MM.1S (cell line): ENCODE measurements at regions not wholly inside any gene's neighbourhood (a gene's known extent, or its start where the extent isn't known, plus 50 kb on each side); places are given as distances from the start of the nearest gene placed in this dataset.

Experiments
- DNase-seq: peaks from one replicate; pipeline ENCODE4 v3.0.0-alpha.2; 2015
- H2AFZ ChIP-seq: fragments of 300-600 bp; sonication (generic); 2 replicates; pipeline ENCODE4 v1.6.0; 2016; ENCODE audit warnings: antibody characterized with exemption, low read length
- H3F3A ChIP-seq: fragments of 300-600 bp; sonication (generic); 2 replicates; pipeline ENCODE4 v1.6.1; 2016; ENCODE audit warnings: mild to moderate bottlenecking, antibody characterized with exemption, low read length, moderate library complexity, mixed read lengths; ENCODE audit not compliant: insufficient read depth
- H3K27ac ChIP-seq: fragments of 300-600 bp; sonication (generic); 2 replicates; pipeline ENCODE4 v1.5.1; 2016; ENCODE audit warnings: mild to moderate bottlenecking, low read length
- H3K27me3 ChIP-seq: fragments of 300-600 bp; sonication (generic); replicated peaks from 2 replicates; pipeline ENCODE4 v1.6.0; 2016; ENCODE audit warnings: low read length; ENCODE audit not compliant: insufficient read depth
- H3K36me3 ChIP-seq: fragments of 300-600 bp; sonication (generic); replicated peaks from 2 replicates; pipeline ENCODE4 v1.6.1; 2016; ENCODE audit warnings: mild to moderate bottlenecking, low read length, mixed read lengths; ENCODE audit not compliant: insufficient read depth
- H3K4me1 ChIP-seq: fragments of 300-600 bp; sonication (generic); 2 replicates; pipeline ENCODE4 v1.6.1; 2016; ENCODE audit warnings: low read length, mixed read lengths
- H3K4me2 ChIP-seq: fragments of 300-600 bp; sonication (generic); 2 replicates; pipeline ENCODE4 v1.6.0; 2016; ENCODE audit warnings: low read depth, low read length
- H3K4me3 ChIP-seq: fragments of 300-600 bp; sonication (generic); 2 replicates; pipeline ENCODE4 v1.5.1; 2016; ENCODE audit warnings: low read length, mixed read lengths
- H3K79me2 ChIP-seq: fragments of 300-600 bp; sonication (generic); 2 replicates; pipeline ENCODE4 v1.6.1; 2016; ENCODE audit warnings: mixed run types, low read length, mixed read lengths
- H3K9ac ChIP-seq: fragments of 300-600 bp; sonication (generic); 2 replicates; pipeline ENCODE4 v1.6.1; 2016; ENCODE audit warnings: low read length, mixed read lengths
- H3K9me2 ChIP-seq: fragments of 300-600 bp; sonication (generic); replicated peaks from 2 replicates; pipeline ENCODE4 v1.6.1; 2016; ENCODE audit warnings: mild to moderate bottlenecking, low read length, mixed read lengths; ENCODE audit not compliant: insufficient read depth
- H3K9me3 ChIP-seq: fragments of 300-600 bp; sonication (generic); replicated peaks from 2 replicates; pipeline ENCODE4 v1.6.1; 2016; ENCODE audit warnings: mild to moderate bottlenecking, low read length, mixed read lengths; ENCODE audit not compliant: insufficient read depth
- H4K20me1 ChIP-seq: fragments of 300-600 bp; sonication (generic); 2 replicates; pipeline ENCODE4 v1.6.1; 2016; ENCODE audit warnings: mild to moderate bottlenecking, low read length, moderate library complexity, mixed read lengths; ENCODE audit not compliant: insufficient read depth
- EZH2 ChIP-seq: fragments of 300-600 bp; sonication (generic); optimal IDR thresholded peaks from 2 replicates; pipeline ENCODE3; 2017; ENCODE audit warnings: low read depth, mild to moderate bottlenecking, antibody characterized with exemption, low read length, mixed read lengths
- EZH2phosphoT487 ChIP-seq: fragments of 300-600 bp; sonication (generic); IDR thresholded peaks from 2 replicates; pipeline ENCODE4 v1.6.1; 2018; ENCODE audit warnings: antibody characterized with exemption, low read length
- TF ChIP-seq, protein P1 (sequence below): fragments of 300-600 bp; sonication (generic); IDR thresholded peaks from 2 replicates; pipeline ENCODE4 v1.5.1; 2016; ENCODE audit warnings: antibody characterized with exemption, low read length, mixed read lengths

DNA sequence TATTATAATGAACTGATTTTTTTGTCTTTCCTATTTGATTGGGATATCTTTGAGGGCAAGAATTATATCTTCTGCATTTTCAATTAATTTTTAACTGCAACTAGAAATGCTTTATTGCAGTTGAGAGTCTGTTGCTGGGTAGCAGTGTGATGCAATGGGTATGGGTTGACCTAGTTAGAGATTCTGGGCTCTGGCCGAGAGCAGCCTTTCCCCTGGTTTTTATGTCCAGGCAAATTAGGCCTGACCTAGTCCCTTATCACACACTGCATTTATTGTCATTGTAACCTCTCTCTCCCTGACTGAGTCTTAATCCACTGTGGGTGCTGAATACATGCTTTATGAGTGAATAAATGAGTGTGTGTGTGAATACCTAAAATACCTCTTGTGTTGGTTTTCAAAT is 206.4 kb upstream of the PTGFR start:
- Histone ChIP-seq H4K20me1 (no peaks in the 10 kb centered on the region), H3K9me2 (no peaks in the 10 kb centered on the region), H3K27me3 (no peaks in the 10 kb centered on the region), H2AFZ (no peak overlapping the region), H3K9me3 (no peaks in the 10 kb centered on the region), H3F3A (no peaks in the 10 kb centered on the region), H3K9ac (no peak overlapping the region), H3K4me1 (no peaks in the 10 kb centered on the region), H3K4me2 (no peak overlapping the region), H3K79me2 (no peaks in the 10 kb centered on the region), H3K36me3 (no peaks in the 10 kb centered on the region), H3K4me3 (no peak overlapping the region), H3K27ac (no peak overlapping the region)
- TF ChIP-seq EZH2, result no peak
- TF ChIP-seq, protein P1, sequence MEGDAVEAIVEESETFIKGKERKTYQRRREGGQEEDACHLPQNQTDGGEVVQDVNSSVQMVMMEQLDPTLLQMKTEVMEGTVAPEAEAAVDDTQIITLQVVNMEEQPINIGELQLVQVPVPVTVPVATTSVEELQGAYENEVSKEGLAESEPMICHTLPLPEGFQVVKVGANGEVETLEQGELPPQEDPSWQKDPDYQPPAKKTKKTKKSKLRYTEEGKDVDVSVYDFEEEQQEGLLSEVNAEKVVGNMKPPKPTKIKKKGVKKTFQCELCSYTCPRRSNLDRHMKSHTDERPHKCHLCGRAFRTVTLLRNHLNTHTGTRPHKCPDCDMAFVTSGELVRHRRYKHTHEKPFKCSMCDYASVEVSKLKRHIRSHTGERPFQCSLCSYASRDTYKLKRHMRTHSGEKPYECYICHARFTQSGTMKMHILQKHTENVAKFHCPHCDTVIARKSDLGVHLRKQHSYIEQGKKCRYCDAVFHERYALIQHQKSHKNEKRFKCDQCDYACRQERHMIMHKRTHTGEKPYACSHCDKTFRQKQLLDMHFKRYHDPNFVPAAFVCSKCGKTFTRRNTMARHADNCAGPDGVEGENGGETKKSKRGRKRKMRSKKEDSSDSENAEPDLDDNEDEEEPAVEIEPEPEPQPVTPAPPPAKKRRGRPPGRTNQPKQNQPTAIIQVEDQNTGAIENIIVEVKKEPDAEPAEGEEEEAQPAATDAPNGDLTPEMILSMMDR, result no peak
- DNase-seq, result no peak

DNA sequence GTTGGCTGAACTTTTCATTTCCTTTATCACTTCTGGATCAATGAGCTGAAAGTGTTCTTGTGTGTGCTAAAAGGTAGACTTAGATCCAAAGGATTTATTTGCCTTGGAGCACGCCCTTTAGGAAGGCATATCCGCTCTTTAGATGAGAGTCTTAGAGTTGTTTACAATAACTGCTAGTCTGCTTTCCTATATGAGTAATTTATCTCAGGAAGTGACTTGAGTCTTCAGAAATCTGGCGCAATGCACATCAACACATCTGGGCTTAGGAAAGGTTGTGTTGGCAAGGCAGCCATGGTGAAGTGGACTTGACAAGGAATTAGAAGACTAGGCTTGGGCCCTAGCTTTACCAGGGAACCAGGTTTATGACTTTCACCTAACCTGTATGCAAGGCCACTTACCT is 204.1 kb upstream of the PTGFR start:
- no peak overlapping the region for H3K9ac ChIP-seq
- H3K27ac ChIP-seq, result no peak overlapping the region
- H4K20me1 ChIP-seq, result no peaks in the 10 kb centered on the region
- TF ChIP-seq EZH2phosphoT487 (no peak), EZH2 (no peak)
- TF ChIP-seq, protein P1, result no peak
- no peaks in the 10 kb centered on the region for H3K9me2 ChIP-seq
- no peak for DNase-seq
- no peaks in the 10 kb centered on the region for H3K79me2 ChIP-seq
- H3F3A ChIP-seq, result no peaks in the 10 kb centered on the region
- no peaks in the 10 kb centered on the region for H3K4me1 ChIP-seq
- no peaks in the 10 kb centered on the region for H3K9me3 ChIP-seq
- no peaks in the 10 kb centered on the region for H3K27me3 ChIP-seq
- no peak overlapping the region for H3K4me3 ChIP-seq
- no peaks in the 10 kb centered on the region for H3K36me3 ChIP-seq
- no peak overlapping the region for H3K4me2 ChIP-seq
- H2AFZ ChIP-seq, result no peak overlapping the region

DNA sequence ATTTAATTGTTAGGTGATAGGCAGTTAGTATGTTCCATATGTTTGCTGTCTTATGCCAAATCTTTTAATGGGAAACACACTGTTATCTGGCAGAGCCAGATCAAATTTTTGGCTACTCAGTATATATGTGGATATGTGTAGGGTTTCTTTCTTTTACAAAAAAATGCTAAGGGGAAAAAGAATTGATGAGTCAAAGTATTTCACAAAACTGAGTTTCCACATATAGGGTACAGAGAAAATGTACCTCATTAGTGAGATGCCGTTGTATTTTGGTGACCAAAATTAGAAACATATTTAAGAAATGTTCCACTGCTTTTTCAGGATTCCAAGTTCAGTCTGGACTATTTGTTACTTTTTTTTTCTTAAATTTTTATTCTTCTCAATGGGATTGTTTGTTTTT is 201.2 kb upstream of the PTGFR start:
- H3K36me3 ChIP-seq, result no peaks in the 10 kb centered on the region
- no peaks in the 10 kb centered on the region for H4K20me1 ChIP-seq
- H3K9me3 ChIP-seq, result no peaks in the 10 kb centered on the region
- H2AFZ ChIP-seq, result no peak overlapping the region
- H3K27me3 ChIP-seq, result no peaks in the 10 kb centered on the region
- H3K9me2 ChIP-seq, result no peaks in the 10 kb centered on the region
- H3K9ac ChIP-seq, result no peak overlapping the region
- no peak overlapping the region for H3K4me2 ChIP-seq
- no peak overlapping the region for H3K27ac ChIP-seq
- DNase-seq, result no peak
- H3K79me2 ChIP-seq, result no peaks in the 10 kb centered on the region
- no peaks in the 10 kb centered on the region for H3K4me1 ChIP-seq
- TF ChIP-seq EZH2phosphoT487 (no peak), EZH2 (no peak)
- TF ChIP-seq, protein P1, result no peak
- H3F3A ChIP-seq, result no peaks in the 10 kb centered on the region
- no peak overlapping the region for H3K4me3 ChIP-seq

DNA sequence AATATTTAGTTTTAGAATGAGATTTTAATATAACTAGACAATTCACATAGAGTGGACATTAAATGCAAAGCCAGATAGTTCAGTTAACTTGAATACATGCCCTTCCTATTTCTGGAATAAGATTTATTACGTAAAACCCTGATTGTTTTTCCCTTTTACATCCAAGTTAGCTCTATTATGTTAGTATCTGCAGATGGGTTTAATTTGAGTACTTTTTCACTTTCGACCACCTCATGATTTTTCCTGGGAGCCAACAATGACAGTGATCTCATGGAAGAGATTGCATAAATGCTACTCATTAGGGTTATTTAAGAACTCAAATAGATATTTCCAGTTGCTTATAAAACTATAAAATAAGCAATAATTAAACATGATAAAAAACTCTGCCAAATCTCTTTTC is 199.4 kb upstream of the PTGFR start:
- no peaks in the 10 kb centered on the region for H4K20me1 ChIP-seq
- TF ChIP-seq EZH2phosphoT487, result no peak
- TF ChIP-seq, protein P1, result no peak
- TF ChIP-seq EZH2, result no peak
- no peak overlapping the region for H2AFZ ChIP-seq
- no peak overlapping the region for H3K4me2 ChIP-seq
- DNase-seq, result no peak
- no peaks in the 10 kb centered on the region for H3K9me3 ChIP-seq
- no peaks in the 10 kb centered on the region for H3K79me2 ChIP-seq
- H3K4me3 ChIP-seq, result no peak overlapping the region
- no peaks in the 10 kb centered on the region for H3K36me3 ChIP-seq
- H3F3A ChIP-seq, result no peaks in the 10 kb centered on the region
- H3K9ac ChIP-seq, result no peak overlapping the region
- H3K4me1 ChIP-seq, result no peaks in the 10 kb centered on the region
- no peak overlapping the region for H3K27ac ChIP-seq
- no peaks in the 10 kb centered on the region for H3K9me2 ChIP-seq
- H3K27me3 ChIP-seq, result no peaks in the 10 kb centered on the region
